ENCODE measurements at regions not wholly inside any gene's neighbourhood (a gene's known extent, or its start where the extent isn't known, plus 50 kb on each side); places are given as distances from the start of the nearest gene placed in this dataset.

DNA sequence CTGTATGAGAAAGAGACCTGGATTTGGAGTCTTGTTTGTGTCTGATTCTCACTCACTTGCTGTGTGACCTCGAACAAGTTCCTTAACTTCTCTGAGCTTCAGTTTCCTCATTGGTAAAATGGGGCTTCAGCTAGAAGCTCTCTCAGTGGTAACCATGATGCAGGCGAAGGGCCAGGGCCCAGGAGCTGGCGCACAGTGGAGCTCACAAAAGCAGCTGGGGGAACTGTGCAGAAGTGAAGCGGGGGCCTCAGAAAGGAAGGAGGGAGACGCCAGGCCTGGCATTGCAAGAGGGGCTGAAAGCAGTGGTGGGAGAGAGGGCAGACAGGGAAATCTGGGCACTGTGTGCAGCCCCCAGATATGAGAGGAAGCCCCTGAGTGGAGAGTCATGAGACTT is 88.9 kb upstream of the RUNX3 start:
- TF ChIP-seq, protein P1, sequence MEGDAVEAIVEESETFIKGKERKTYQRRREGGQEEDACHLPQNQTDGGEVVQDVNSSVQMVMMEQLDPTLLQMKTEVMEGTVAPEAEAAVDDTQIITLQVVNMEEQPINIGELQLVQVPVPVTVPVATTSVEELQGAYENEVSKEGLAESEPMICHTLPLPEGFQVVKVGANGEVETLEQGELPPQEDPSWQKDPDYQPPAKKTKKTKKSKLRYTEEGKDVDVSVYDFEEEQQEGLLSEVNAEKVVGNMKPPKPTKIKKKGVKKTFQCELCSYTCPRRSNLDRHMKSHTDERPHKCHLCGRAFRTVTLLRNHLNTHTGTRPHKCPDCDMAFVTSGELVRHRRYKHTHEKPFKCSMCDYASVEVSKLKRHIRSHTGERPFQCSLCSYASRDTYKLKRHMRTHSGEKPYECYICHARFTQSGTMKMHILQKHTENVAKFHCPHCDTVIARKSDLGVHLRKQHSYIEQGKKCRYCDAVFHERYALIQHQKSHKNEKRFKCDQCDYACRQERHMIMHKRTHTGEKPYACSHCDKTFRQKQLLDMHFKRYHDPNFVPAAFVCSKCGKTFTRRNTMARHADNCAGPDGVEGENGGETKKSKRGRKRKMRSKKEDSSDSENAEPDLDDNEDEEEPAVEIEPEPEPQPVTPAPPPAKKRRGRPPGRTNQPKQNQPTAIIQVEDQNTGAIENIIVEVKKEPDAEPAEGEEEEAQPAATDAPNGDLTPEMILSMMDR (IDR thresholded peaks at IDR 0.05) = no peak
- TF ChIP-seq, protein P2, sequence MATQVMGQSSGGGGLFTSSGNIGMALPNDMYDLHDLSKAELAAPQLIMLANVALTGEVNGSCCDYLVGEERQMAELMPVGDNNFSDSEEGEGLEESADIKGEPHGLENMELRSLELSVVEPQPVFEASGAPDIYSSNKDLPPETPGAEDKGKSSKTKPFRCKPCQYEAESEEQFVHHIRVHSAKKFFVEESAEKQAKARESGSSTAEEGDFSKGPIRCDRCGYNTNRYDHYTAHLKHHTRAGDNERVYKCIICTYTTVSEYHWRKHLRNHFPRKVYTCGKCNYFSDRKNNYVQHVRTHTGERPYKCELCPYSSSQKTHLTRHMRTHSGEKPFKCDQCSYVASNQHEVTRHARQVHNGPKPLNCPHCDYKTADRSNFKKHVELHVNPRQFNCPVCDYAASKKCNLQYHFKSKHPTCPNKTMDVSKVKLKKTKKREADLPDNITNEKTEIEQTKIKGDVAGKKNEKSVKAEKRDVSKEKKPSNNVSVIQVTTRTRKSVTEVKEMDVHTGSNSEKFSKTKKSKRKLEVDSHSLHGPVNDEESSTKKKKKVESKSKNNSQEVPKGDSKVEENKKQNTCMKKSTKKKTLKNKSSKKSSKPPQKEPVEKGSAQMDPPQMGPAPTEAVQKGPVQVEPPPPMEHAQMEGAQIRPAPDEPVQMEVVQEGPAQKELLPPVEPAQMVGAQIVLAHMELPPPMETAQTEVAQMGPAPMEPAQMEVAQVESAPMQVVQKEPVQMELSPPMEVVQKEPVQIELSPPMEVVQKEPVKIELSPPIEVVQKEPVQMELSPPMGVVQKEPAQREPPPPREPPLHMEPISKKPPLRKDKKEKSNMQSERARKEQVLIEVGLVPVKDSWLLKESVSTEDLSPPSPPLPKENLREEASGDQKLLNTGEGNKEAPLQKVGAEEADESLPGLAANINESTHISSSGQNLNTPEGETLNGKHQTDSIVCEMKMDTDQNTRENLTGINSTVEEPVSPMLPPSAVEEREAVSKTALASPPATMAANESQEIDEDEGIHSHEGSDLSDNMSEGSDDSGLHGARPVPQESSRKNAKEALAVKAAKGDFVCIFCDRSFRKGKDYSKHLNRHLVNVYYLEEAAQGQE (IDR thresholded peaks at IDR 0.05; ENCODE audit: insufficient read depth in 1 of 2, low read depth in 2 of 2, low read length in 1 of 2) = no peak
- TF ChIP-seq SIN3A (IDR thresholded peaks at IDR 0.05; ENCODE audit: borderline replicate concordance, insufficient read depth, low read depth, low read length) = no peak
- TF ChIP-seq POLR2AphosphoS5 (IDR thresholded peaks at IDR 0.05; ENCODE audit: low read depth, low read length) = no peak
- TF ChIP-seq TCF7L2 (IDR thresholded peaks at IDR 0.05; ENCODE audit: low read depth, low read length) = no peak
